HG03571 (cell line): ENCODE measurements at regions not wholly inside any gene's neighbourhood (a gene's known extent, or its start where the extent isn't known, plus 50 kb on each side); places are given as distances from the start of the nearest gene placed in this dataset.
"Not testable (repeated sequence)": the region's sequence is repeated elsewhere in the genome, so short reads cannot be mapped to it uniquely, and the experiment has no call there.

Experiments used
- ATAC-seq: cut with Tn5 transposase; IDR thresholded peaks from one replicate; pipeline ENCODE4 v1.9.1; 2021; ENCODE audit not compliant: unreplicated experiment

DNA sequence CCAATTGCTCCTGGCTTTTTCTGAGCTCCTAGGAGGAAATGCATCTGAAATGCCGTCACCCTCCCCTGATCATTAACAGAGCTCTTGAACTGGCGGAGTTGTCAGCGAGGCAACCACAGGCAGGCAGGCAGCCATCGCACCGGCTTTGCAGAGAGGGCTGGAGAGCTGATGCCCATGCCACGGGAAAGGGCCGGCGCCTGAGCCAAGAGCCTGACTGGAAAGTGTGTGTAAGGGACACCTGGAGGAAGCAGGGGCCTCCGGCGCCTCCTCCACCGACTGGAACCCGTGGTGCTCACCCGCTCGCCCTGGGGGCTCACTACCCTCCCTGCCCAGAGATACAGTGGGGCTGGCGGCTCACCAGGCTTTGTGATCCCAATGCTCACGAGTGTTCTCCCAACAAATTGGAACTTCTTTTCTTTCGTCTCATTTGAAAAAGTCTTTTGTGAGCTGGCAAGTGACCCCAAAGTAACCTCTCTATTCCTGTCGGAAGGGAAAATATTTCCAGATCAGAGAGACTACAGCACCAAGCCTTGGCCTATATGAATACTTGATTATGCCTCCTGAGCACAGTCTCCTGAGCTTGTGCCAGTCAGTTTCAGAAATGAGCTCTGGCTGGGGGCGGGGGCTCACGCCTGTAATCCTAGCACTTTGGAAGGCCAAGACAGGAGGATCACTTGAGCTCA, 97.7 kb upstream of the SLC25A33 start:
- ATAC-seq, result no peak

DNA sequence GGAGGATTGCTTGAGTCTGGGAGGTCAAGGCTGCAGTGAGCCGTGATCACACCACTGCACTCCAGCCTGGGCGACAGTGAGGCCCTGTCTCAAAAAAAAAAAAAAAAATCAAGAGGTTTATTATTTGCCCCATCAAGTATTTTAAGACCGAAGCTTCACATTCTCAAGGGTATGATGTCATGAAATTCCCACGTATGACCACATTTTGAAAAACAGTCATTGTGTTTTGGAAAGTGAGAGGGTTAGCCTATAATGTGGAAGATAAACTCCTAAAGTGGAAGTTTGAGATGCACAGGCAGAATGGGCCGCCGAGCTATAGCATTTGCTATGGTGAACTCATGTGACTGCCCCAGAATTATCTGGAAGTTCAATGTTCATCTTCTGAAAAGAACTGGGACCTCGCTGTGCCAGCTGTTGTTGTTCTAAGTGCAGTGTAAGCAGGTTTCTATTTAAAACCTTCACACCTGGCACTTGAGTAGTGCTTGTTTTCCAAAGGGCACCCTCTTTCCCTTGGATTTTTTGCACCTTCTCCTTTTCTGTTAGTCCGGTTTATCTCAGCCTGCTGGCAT, 96.9 kb upstream of the SLC25A33 start:
- ATAC-seq, result no peak

DNA sequence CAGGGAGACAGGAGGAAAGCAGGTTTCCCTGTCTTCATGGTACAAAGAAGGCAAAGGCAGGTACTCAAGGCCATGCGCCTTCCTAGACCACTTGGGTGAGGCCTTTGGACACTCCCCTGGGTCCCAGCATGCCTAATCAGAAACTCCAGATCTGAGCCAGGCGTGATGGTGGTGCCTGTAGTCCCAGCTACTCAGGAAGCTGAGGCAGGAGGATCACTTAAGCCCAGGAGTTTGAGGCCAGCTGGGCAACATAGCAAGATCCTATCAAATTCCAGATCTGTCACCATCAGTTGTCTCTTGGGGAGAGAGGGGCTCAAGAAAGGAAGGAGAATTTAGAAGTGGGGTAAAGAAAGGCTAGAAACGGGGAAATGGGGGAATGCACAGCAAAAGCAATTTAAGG, 96.3 kb upstream of the SLC25A33 start:
- ATAC-seq, result no peak

DNA sequence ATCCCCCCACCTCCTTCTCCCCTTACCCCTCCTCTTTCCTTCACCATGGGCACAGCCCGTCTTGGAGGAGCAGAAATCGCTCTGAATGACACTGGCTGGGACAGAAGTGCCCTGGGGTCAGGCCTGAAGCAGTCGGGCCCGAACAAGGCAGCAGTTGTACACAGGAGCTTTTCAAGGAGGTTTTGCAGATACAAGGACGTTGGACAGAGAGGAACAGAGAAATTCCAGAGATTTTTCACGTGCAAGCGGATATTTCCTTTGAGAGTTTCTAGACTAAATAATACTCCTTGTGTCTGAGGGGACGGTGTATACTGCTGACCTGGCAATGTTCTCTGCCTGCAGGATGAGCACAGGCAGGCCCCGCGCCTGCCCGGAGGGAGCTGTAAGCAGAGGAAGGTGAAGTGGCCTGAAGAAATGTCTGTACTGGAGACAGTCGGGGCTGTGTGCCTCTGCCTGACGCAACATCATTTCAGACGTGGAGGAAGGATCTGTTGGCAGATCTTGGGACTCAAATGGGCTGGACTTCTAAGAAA, 95.3 kb upstream of the SLC25A33 start:
- no peak for ATAC-seq

DNA sequence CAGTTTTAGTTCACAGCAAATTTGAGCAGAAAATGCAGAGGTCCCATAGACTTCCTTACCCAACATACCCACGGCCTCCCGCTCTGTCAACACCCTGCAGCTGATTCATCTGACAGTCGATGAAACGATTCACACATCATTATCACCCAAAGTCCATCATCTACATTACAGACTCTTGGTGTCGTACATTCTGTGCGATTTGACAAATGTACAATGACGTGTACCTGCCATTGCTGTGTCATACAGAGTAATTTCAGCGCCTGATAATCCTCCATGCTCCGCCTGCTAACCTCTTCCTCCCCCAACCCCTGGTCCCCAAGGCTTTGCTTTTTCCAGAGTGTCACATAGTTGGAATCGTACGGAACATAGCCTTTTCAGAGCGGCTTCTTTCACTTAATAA, 94.7 kb upstream of the SLC25A33 start:
- ATAC-seq, result no peak

DNA sequence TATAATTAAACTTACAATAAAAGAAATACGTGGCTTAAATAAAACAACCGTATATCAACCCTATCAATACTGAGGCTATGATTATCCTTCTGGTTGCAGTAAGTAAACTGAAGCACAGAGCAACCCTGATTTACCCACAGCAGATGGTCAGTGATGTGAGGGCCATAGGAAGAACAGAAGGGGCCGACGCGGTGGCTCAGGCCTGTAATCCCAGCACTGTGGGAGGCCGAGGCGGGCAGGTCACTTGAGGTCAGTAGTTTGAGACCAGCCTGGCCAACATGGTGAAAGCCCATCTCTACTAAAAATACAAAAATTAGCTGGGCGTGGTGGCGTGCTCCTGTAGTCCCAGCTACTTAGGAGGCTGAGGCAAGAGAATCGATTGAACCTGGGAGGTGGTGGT, 94.2 kb upstream of the SLC25A33 start:
- ATAC-seq, result not testable (repeated sequence)

DNA sequence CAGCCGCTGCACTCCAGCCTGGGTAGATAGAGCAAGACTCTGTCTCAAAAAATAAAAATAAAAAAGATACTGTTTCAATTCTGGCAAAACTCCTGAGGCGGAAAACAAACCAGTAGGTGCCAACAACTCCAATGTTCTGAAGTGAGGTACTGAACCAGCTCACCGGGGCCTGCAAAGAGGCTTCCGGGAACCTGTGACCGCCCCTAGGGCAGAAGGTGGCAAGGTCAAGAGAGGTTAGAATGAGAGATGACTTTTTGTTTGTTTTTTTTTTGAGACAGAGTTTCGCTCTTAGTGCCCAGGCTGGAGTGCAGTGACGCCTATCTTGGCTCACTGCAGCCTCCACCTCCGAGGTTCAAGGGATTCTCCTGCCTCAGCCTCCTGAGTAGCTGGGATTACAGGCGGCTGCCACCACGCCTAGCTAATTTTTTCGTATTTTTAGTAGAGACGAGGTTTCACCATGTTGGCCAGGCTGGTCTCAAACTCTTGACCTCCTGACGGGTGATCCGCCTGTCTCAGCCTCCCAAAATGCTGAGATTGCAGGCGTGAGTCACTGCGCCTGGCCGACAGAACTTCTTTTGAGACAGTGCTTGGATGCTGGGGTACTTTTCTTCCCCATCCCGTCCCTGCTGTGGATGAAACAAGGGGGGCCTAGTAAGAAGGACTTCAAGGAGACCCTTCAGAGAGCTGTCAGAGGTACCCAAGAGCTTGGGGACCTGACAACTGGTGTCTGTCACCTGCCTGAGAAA, 91.9 kb upstream of the SLC25A33 start:
- ATAC-seq, result no peak

DNA sequence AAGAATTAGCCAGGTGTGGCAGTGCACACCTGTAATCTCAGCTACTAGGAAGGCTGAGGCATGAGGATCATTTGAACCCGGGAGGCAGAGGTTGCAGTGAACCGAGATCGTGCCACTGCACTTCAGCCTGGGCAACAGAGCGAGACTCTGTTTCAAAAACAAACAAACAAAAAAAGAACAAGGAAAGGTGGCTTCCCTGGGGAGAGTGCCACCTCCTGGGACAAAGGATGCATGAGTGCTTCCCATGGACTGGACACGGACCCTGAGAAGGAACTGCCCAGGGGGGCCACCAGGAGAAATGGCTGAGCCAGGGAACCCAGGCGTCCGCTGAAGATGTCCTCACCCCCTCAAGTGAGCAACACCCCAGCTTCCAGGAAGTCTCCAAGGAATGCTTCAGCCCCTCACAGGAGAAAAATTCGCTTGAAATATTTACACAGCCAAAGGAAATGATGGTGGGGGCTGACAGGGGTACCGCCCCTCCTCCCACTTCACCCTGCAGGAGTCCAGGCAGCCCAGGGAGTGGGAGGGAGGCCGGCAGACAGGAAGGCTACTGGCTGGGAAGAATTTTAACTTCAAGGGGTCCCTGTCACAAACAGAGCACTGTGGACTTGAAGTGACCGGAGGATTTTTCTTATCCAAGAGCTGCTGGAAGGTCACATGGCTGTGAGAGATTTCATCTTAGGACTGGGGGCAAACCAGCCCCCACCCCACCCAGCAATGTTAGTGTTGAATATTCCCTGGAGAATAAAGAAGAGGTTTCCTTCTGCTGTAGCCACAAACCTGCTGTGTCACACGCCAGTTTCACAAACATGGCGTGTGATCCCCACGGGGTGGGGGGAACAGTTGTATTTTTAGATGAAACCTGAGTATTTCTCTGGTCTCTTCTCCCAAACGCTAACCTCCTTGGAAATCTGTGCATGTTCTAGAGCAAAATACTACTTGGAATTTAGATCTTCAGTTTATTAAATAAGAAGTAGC, 90.8 kb upstream of the SLC25A33 start:
- ATAC-seq, result no peak

DNA sequence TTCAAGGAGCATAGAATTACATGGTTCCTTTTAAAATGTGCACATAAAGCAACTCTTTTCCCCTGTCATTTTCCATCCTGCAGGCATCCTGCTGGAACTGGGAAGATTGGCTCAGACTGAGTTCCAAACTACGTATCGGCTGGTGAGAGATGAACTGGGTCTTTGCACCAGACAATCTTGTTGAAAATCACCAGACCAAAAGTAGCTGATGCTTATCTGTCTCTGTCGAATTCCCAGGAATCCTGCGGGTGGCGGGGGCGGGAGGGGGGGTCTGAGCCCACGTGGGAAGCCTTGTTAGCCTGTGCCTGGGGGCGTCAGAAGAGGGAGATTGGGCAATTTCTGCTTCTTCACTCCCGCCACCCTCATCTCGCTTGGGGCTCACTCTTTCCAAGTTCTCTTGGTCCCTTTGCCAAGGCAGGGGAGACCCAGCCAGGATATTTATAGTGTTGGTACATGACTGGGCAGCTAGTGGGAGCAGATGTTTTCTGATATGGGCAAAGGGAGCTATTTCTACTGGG, 90.1 kb upstream of the SLC25A33 start:
- ATAC-seq, result no peak

DNA sequence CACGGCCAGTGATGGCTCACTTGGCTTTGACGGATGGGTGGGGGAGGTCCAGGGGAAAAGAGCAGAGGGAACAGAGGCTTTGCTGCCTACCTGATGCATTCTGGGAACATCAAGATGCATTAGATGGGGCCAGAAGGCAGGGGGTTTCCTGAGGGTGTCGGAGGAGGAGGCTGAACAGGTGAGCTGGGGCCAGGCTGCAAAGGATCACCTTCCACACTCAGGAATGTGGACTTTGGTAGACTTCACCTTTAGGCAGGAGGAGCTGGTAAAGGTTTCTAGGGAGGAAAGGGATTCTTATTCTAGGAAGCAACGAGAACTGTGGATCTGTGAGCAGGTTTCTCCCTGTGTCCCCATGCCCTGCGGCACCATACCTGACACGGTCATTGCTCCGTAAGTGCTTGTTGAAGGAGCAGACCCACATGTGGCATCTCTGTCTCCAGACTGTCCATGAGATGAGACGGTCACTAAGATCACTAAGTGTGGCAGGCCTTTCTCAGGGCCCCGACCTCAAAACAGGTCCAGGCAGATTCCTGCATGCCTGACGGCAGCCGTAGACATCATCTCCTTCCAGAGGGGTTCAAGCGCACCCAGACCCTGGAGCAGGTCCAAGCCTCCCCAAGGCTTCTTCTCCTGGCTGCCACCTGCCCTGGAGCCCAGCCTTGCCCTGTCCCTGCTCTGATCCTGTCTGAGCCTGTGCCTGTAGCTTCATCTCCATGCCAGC, 89.1 kb upstream of the SLC25A33 start:
- no peak for ATAC-seq

DNA sequence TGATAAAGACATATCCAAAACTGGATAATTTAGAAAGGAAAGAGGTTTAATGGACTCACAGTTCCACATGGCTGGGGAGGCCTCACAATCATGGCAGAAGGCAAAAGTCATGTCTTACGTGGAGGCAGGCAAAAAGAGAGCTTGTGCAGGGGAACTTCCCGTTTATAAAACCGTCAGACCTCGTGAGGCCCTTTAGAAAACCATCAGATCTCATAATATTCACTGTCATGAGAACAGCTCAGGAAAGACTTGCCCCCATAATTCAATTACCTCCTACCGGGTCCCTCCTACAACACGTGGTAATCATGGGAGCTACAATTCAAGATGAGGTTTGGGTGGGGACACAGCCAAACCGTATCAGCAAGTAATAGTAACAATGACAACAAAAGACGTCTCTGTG, 88.2 kb upstream of the SLC25A33 start:
- no peak for ATAC-seq

DNA sequence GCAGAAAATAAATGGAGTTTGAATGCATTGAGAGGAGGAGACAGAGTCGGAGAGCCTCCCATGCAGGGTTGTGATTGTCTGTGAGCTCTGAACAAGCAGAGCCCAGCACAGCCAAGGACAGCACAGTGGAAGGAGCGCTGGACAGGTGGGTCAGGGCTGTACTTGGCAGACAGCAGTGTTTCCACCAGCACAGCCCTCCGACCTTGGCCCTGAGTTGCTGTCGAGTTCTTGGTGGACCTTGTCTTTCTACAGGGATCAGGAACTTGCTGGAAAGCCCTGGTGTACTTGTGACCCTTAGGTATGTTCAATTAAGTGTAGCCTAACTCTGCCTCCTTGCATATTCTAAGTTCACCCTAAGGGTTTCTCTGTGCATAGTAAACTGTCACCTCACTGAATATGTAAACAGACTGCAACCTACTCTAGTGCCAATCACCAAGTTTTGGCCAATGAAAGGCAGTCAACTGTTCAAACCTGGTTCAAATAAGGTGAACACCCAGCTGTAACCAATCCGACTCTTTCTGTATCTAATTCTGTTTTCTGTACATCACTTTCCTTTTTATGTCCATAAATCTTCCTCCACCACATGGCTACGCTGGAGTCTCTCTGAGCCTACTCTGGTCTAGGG, 86.6 kb upstream of the SLC25A33 start:
- ATAC-seq, result no peak

DNA sequence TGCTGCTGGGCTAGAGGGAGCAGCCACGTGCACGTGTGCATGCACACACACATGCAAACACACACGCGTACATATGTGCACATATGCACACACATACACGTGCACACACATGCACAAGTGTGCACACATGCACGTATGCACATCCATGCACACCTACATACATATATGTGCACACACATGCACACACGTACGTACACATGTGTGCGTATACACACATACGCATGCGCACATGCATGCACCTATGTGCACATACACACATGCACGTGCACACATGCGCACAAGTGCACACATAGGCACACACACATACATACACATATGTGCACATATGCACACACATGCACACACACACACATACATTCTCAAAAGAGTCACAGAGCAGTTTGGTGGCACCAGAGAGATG, 85.9 kb upstream of the SLC25A33 start:
- no peak for ATAC-seq

DNA sequence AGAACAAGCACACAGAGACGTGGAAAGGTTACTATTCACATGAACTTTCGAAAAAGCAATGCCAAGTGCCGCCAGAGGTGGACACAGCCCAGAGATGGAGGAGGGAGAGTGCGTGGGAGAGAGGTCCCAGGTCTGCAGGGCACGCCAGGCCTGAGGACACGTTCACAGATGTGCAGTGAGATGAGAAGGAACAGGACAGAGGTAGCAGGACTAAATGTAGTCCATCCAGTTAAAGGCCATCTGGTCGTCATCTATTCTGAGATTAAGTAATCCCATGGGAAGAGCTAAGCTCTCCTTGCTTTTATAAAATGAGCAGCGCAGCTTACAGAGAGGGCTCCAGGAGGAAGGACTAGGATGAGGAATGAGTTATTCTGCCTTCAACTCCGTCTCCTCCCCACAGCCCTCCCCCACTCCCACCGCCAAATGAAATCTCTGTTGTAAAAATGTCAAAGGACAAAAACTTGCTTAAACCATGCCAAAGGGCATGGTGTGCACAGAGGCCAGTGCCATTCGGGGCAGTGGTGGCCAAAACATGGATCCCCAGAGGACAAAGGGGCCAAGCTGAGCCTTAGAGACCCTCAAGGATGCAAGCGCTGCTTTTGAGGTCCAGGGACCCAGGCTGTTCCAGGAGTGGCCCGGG, 85.4 kb upstream of the SLC25A33 start:
- ATAC-seq, result no peak

DNA sequence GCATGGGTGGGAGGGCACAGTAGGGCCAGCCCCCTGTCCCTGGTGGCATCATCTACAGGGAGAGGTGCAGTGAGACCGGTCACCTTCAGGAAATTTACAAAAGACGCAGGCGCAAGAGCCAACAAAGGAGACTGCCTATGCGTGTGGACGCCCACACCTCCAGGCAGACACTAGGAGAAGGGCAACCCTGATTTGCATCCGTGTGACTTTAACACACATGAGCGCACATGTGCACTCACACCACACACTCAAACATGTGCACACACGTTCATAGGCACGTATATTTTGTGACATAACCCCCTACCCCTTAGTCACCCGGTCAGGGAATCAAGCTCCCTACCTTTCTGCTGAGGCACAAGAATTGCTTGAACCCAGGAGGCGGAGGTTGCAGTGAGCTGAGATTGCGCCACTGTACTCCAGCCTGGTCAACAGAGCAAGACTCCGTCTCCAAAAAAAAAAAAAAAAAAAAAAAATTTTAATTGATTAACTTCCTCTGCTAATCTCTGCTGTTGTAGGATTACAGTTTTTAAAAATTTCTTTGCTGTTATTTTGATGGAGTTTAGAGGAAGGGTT, 84.7 kb upstream of the SLC25A33 start:
- no peak for ATAC-seq

DNA sequence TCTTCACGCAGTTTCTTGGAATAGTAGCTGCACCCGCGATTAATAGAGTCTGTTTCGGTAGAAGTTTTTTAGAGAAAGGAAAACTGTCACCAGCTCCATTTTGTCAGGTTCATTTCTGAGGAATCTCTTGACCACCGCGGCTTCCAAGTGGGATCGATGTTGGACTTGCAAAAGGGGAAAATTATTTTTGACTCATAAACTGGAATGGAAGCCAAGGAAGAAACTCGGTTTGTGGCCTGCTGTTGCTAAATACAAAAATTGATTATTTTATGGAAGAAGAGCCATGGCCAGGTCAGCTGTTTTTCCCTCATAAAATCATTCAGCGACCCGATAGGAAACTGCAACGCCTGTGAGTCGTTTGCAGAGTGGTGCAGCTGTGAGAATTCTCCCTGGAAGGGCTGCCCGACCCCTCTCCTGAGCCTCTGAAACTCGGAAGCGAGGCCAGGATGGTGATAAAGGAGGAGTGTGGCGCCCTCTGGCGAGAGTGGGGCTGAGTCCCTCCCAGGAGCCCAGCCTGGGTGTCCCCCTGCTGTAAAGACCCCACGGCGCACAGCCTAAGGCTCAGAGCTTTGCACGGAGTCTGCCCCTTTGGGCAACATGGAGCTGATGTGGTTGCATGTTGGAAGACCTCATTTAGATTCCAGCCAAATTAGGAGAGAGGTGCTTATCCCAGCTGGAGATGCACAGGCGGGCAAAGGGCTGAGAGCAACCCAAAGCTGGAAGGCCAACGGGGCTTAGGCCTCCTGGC, 83.6 kb upstream of the SLC25A33 start:
- ATAC-seq, result no peak

DNA sequence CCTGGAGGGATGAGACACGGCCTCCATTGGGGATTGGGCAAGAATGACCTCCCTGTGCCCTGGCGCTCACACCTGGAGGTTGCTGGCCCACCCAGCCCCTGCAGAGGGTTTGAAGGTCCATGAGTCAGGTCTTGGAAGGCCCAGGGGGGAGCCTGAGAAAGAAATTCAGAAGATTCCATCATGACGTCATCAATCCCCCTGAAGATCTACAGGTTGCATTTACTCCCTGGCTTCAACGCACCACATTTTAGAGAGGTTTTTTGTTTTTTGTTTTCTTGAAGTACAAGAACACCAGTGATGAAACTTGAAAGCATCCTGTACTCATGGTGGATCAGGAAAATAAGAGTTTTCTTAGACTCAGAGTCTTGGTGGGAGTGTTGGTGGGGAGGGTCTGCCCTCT, 82.4 kb upstream of the SLC25A33 start:
- ATAC-seq, result no peak

DNA sequence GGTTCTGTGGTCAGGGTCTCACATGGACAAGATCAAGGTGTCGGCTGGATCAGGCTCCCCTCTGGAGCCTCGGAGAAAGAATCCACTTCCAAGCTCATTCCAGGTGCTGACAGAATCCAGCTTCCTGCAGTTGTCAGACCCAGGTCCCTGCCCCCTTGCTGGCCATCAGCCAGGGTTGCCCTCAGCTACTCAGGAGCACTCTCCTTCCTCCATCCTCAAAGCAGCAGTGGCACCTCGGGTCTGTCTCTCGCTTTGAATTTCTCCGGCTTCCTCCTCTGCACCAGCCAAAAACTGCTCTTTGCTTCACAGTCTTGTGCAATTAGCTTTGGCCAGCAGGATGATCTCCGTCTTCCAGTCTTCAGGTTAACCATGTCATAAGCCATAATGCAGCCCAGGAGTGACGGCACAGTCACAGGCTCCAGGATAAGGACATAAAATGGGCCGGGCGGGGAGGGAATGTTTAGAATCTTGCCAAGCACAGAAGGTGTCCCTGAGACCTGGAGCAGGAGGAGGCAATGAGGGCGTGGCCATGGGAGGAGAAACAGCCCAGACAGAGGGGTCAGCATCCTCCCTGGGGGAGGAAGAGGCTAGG, 79.4 kb upstream of the SLC25A33 start:
- no peak for ATAC-seq
